Suprapubic skin (tissue), 4 donors: ENCODE measurements at regions not wholly inside any gene's neighbourhood (a gene's known extent, or its start where the extent isn't known, plus 50 kb on each side); places are given as distances from the start of the nearest gene placed in this dataset.
"Not testable (repeated sequence)": the region's sequence is repeated elsewhere in the genome, so short reads cannot be mapped to it uniquely, and the experiment has no call there.

Experiments used
- DNase-seq, 2 donors: peaks; one replicate each; pipeline ENCODE4 v3.0.0-alpha.2; 2019; ENCODE audit warnings: low spot score in 2 of 2
- H3K27ac ChIP-seq: fragments of 200-600 bp; sonication (generic); one replicate; pipeline ENCODE4 v1.5.1; 2019
- H3K27me3 ChIP-seq: fragments of 200-600 bp; sonication (generic); one replicate; pipeline ENCODE4 v1.5.1; 2019
- H3K36me3 ChIP-seq: fragments of 200-600 bp; sonication (generic); one replicate; pipeline ENCODE4 v1.5.1; 2019
- H3K4me1 ChIP-seq: fragments of 200-600 bp; sonication (generic); one replicate; pipeline ENCODE4 v1.5.1; 2019
- H3K4me3 ChIP-seq: fragments of 200-600 bp; sonication (generic); one replicate; pipeline ENCODE4 v1.5.1; 2019; ENCODE audit warnings: mild to moderate bottlenecking
- H3K9me3 ChIP-seq: fragments of 200-600 bp; sonication (generic); one replicate; pipeline ENCODE4 v1.5.1; 2019
- EP300 ChIP-seq: sonication (generic); formaldehyde crosslinking; IDR thresholded peaks from one replicate; pipeline ENCODE4 v1.6.1; 2017; ENCODE audit warnings: antibody characterized with exemption
- POLR2A ChIP-seq, 2 donors: fragments of 450-650 bp; IDR thresholded peaks; one replicate each; pipeline ENCODE4 v1.6.1; 2017; ENCODE audit warnings: antibody characterized with exemption in 2 of 2, mild to moderate bottlenecking in 2 of 2, moderate library complexity in 2 of 2
- POLR2AphosphoS5 ChIP-seq, 3 donors: sonication (generic); formaldehyde crosslinking; IDR thresholded peaks; one replicate each; pipeline ENCODE4 v1.6.1; 2017; ENCODE audit warnings: antibody characterized with exemption in 3 of 3
- WGBS: methylation state at CpG from one replicate; pipeline ENCODE4 v1.1.5; 2018; 5-methylcytosine and 5-hydroxymethylcytosine counted together
- TF ChIP-seq, protein P1 (sequence below), 2 donors: fragments of 200-600 bp in 1 of 2; fragments of 450-650 bp in 1 of 2; sonication (generic) in 1 of 2; IDR thresholded peaks; one replicate each; pipeline ENCODE4 v1.5.1; 2016 to 2019; ENCODE audit warnings: antibody characterized with exemption in 2 of 2, mild to moderate bottlenecking in 1 of 2, moderate library complexity in 1 of 2

- 20% methylated on average over 2 of the region's 2 CpGs for WGBS
- TF ChIP-seq, protein P1, sequence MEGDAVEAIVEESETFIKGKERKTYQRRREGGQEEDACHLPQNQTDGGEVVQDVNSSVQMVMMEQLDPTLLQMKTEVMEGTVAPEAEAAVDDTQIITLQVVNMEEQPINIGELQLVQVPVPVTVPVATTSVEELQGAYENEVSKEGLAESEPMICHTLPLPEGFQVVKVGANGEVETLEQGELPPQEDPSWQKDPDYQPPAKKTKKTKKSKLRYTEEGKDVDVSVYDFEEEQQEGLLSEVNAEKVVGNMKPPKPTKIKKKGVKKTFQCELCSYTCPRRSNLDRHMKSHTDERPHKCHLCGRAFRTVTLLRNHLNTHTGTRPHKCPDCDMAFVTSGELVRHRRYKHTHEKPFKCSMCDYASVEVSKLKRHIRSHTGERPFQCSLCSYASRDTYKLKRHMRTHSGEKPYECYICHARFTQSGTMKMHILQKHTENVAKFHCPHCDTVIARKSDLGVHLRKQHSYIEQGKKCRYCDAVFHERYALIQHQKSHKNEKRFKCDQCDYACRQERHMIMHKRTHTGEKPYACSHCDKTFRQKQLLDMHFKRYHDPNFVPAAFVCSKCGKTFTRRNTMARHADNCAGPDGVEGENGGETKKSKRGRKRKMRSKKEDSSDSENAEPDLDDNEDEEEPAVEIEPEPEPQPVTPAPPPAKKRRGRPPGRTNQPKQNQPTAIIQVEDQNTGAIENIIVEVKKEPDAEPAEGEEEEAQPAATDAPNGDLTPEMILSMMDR (IDR thresholded peaks at IDR 0.05), result peak; percentile 61
- TF ChIP-seq POLR2AphosphoS5 (IDR thresholded peaks at IDR 0.05) (no peak), POLR2A (IDR thresholded peaks at IDR 0.05) (no peak), EP300 (no peak)
- no peak for DNase-seq
Measured at GRCh38 chr10:51010977-51011376, 63.3 kb upstream of the PRKG1 start.

DNA sequence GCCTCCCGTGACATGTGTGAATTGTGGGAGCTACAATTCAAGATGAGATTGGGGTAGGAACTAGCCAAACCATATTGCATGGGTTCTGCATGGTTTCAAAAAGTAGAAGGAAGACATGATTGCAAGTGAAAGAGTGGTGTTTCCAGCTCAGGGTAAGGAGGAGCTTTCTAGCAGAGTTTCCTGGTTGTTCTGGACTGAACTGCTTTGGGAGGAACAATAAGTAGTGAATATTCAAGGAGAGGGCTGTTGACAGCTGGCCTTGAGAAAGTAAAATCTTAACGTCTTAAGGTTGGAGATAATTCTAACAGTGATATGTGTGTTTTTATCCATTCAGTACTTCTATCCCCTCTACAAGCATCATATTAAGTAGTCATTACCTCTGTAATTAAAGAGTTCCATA lies 62.2 kb upstream of the PRKG1 start:
- no peak for DNase-seq
- Histone ChIP-seq H3K27me3 (no peaks in the 10 kb centered on the region), H3K9me3 (no peaks in the 10 kb centered on the region), H3K4me1 (peaks cover 7% of the 10 kb centered on the region), H3K4me3 (no peak overlapping the region), H3K27ac (no peak overlapping the region), H3K36me3 (no peaks in the 10 kb centered on the region)
- TF ChIP-seq, protein P1 (IDR thresholded peaks at IDR 0.05), result no peak
- TF ChIP-seq EP300 (no peak), POLR2A (IDR thresholded peaks at IDR 0.05) (no peak), POLR2AphosphoS5 (IDR thresholded peaks at IDR 0.05) (no peak)
- 88% methylated on average over 2 of the region's 2 CpGs for WGBS

More at GRCh38 chr10:51010977-51011376, 63.3 kb upstream of the PRKG1 start:
- Histone ChIP-seq H3K27me3 (no peaks in the 10 kb centered on the region), H3K4me3 (no peak overlapping the region), H3K4me1 (peaks cover 7% of the 10 kb centered on the region), H3K9me3 (no peaks in the 10 kb centered on the region), H3K36me3 (no peaks in the 10 kb centered on the region), H3K27ac (no peak overlapping the region)

- H3K27ac ChIP-seq, result no peak overlapping the region
- 41% methylated on average over 4 of the region's 4 CpGs for WGBS
- no peak overlapping the region for H3K4me3 ChIP-seq
- peaks cover 7% of the 10 kb centered on the region for H3K4me1 ChIP-seq
- H3K9me3 ChIP-seq, result no peaks in the 10 kb centered on the region
- H3K27me3 ChIP-seq, result no peaks in the 10 kb centered on the region
- H3K36me3 ChIP-seq, result no peaks in the 10 kb centered on the region
- no peak for TF ChIP-seq EP300
- TF ChIP-seq, protein P1 (IDR thresholded peaks at IDR 0.05), result no peak
- no peak for TF ChIP-seq POLR2AphosphoS5 (IDR thresholded peaks at IDR 0.05)
- no peak for TF ChIP-seq POLR2A (IDR thresholded peaks at IDR 0.05)
- no peak for DNase-seq
Measured at GRCh38 chr10:51014680-51015389, 59.5 kb upstream of the PRKG1 start.

GRCh38 chr10:51015390-51015754 lies 58.9 kb upstream of the PRKG1 start:
- H3K4me1 ChIP-seq, H3K27ac ChIP-seq, H3K9me3 ChIP-seq, DNase-seq, H3K27me3 ChIP-seq, H3K4me3 ChIP-seq, H3K36me3 ChIP-seq: not testable (repeated sequence)

DNA sequence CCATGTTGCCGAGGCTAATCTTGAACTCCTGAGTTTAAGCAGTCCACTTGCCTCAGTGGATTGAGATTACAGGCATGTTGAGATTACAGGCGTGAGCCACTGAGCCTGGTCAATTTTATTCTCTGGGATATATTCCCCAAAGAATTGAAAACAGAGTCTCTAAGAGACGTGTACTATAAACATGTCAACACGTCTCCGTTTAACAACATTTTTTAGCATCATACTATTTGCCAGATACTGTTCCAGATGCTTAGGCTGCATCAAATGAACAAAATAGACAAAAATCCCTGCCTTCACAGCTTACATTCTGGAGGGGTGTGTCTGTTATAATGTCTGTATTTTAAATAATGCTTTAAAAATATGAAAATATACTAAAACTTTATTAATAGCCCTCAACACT lies 54.1 kb upstream of the PRKG1 start:
- no peak overlapping the region for H3K27ac ChIP-seq
- H3K9me3 ChIP-seq, result no peaks in the 10 kb centered on the region
- no peak overlapping the region for H3K4me3 ChIP-seq
- no peaks in the 10 kb centered on the region for H3K36me3 ChIP-seq
- H3K4me1 ChIP-seq, result peaks cover 2% of the 10 kb centered on the region
- no peaks in the 10 kb centered on the region for H3K27me3 ChIP-seq
- TF ChIP-seq POLR2AphosphoS5 (IDR thresholded peaks at IDR 0.05) (no peak), POLR2A (IDR thresholded peaks at IDR 0.05) (no peak), EP300 (no peak)
- TF ChIP-seq, protein P1 (IDR thresholded peaks at IDR 0.05), result no peak
- DNase-seq, result no peak
- 55% methylated on average over 5 of the region's 5 CpGs for WGBS
